SU-DHL-6 (cell line): ENCODE measurements at regions not wholly inside any gene's neighbourhood (a gene's known extent, or its start where the extent isn't known, plus 50 kb on each side); places are given as distances from the start of the nearest gene placed in this dataset.
"Not testable (repeated sequence)": the region's sequence is repeated elsewhere in the genome, so short reads cannot be mapped to it uniquely, and the experiment has no call there.

Experiments used
- H2AFZ ChIP-seq: fragments of 200-600 bp; sonication (generic); 2 replicates; pipeline ENCODE4 v1.6.1; 2014; ENCODE audit warnings: low read depth, mild to moderate bottlenecking, moderate library complexity, mixed read lengths, antibody characterized with exemption, low read length; ENCODE audit not compliant: severe bottlenecking
- H3F3A ChIP-seq: fragments of 200-600 bp; shearing (Covaris generic); 2 replicates; pipeline ENCODE4 v1.6.0; 2016; ENCODE audit warnings: antibody characterized with exemption, mild to moderate bottlenecking; ENCODE audit not compliant: insufficient read depth
- H3K27ac ChIP-seq: fragments of 200-600 bp; sonication (generic); 2 replicates; pipeline ENCODE4 v1.5.1; 2016; ENCODE audit warnings: low read depth, mild to moderate bottlenecking, low read length, moderate library complexity, mixed read lengths
- H3K27me3 ChIP-seq: fragments of 200-600 bp; sonication (generic), shearing (Covaris generic); 2 replicates; pipeline ENCODE4 v1.6.0; 2014; ENCODE audit warnings: mild to moderate bottlenecking, low read length
- H3K36me3 ChIP-seq: fragments of 200-600 bp; sonication (generic); 2 replicates; pipeline ENCODE4 v1.6.1; 2014; ENCODE audit warnings: mild to moderate bottlenecking, low read length, mixed read lengths
- H3K4me2 ChIP-seq: fragments of 300-600, 200-600 bp; shearing (Covaris generic), sonication (generic); 2 replicates; pipeline ENCODE4 v1.6.0; 2014; ENCODE audit warnings: low read length, low read depth, mild to moderate bottlenecking; ENCODE audit not compliant: poor library complexity, severe bottlenecking
- H3K4me3 ChIP-seq: fragments of 200-600 bp; sonication (generic); 2 replicates; pipeline ENCODE4 v1.5.1; 2014; ENCODE audit warnings: antibody characterized with exemption, low read length, mild to moderate bottlenecking, mixed read lengths; ENCODE audit not compliant: insufficient read depth, poor library complexity, severe bottlenecking
- H3K79me2 ChIP-seq: fragments of 200-600 bp; sonication (generic); 2 replicates; pipeline ENCODE4 v1.6.1; 2014; ENCODE audit warnings: mild to moderate bottlenecking, low read length, moderate library complexity; ENCODE audit not compliant: insufficient read depth
- H3K9ac ChIP-seq: fragments of 200-600 bp; sonication (generic); 2 replicates; pipeline ENCODE4 v1.7.0; 2014; ENCODE audit warnings: mild to moderate bottlenecking, low read length
- H3K9me2 ChIP-seq: fragments of 200-600 bp; sonication (generic); replicated peaks from 2 replicates; pipeline ENCODE4 v1.6.1; 2014; ENCODE audit warnings: low read length; ENCODE audit not compliant: insufficient read depth
- H3K9me3 ChIP-seq: fragments of 200-600 bp; sonication (generic); 2 replicates; pipeline ENCODE4 v1.6.1; 2014; ENCODE audit warnings: low read length, mixed read lengths; ENCODE audit not compliant: insufficient read depth
- H4K20me1 ChIP-seq: fragments of 200-600 bp; sonication (generic); 2 replicates; pipeline ENCODE4 v1.6.1; 2014; ENCODE audit warnings: low read depth, mild to moderate bottlenecking, antibody characterized with exemption, low read length, moderate library complexity, mixed read lengths
- EZH2phosphoT487 ChIP-seq: fragments of 200-600 bp; sonication (generic), shearing (Covaris generic); conservative IDR thresholded peaks from 2 replicates; pipeline ENCODE4 v1.6.1; 2018; ENCODE audit warnings: mild to moderate bottlenecking, antibody characterized with exemption, low read length, moderate library complexity, mixed read lengths
- TF ChIP-seq, protein P1 (sequence below): fragments of 200-600 bp; sonication (generic); IDR thresholded peaks from one replicate; pipeline ENCODE4 v1.5.1; 2017; ENCODE audit warnings: antibody characterized with exemption, mild to moderate bottlenecking, low read length, moderate library complexity; ENCODE audit not compliant: insufficient read depth, poor library complexity, severe bottlenecking

DNA sequence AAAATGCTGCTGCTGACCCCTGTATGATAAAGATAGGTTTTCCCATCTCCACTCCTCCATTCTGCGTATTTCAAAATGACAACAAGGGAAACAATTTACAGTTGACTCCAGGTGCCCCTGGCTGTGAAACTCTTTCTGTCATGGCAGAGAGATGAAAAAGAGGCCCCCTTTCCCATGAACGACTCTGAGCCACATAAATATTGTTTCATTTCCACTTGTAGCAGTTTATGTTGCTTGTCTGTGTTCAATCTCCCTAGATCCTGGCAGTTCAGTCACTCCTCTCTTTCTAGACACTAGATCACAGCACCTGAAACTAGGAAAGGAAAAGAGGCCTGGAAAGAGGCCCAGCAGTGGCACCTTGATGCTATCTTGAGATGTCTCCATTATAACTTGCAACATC lies 121.0 kb upstream of the ZNF521 start:
- no peaks in the 10 kb centered on the region for H3K27me3 ChIP-seq
- no peaks in the 10 kb centered on the region for H3K9me2 ChIP-seq
- no peaks in the 10 kb centered on the region for H3K9me3 ChIP-seq
- H3F3A ChIP-seq, result no peaks in the 10 kb centered on the region
- H3K4me3 ChIP-seq, result no peak overlapping the region
- no peak overlapping the region for H3K9ac ChIP-seq
- no peaks in the 10 kb centered on the region for H3K79me2 ChIP-seq
- TF ChIP-seq, protein P1, sequence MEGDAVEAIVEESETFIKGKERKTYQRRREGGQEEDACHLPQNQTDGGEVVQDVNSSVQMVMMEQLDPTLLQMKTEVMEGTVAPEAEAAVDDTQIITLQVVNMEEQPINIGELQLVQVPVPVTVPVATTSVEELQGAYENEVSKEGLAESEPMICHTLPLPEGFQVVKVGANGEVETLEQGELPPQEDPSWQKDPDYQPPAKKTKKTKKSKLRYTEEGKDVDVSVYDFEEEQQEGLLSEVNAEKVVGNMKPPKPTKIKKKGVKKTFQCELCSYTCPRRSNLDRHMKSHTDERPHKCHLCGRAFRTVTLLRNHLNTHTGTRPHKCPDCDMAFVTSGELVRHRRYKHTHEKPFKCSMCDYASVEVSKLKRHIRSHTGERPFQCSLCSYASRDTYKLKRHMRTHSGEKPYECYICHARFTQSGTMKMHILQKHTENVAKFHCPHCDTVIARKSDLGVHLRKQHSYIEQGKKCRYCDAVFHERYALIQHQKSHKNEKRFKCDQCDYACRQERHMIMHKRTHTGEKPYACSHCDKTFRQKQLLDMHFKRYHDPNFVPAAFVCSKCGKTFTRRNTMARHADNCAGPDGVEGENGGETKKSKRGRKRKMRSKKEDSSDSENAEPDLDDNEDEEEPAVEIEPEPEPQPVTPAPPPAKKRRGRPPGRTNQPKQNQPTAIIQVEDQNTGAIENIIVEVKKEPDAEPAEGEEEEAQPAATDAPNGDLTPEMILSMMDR, result no peak
- TF ChIP-seq EZH2phosphoT487, result no peak
- no peak overlapping the region for H3K27ac ChIP-seq
- no peak overlapping the region for H3K4me2 ChIP-seq
- no peaks in the 10 kb centered on the region for H4K20me1 ChIP-seq
- H3K36me3 ChIP-seq, result no peaks in the 10 kb centered on the region
- H2AFZ ChIP-seq, result no peak overlapping the region

DNA sequence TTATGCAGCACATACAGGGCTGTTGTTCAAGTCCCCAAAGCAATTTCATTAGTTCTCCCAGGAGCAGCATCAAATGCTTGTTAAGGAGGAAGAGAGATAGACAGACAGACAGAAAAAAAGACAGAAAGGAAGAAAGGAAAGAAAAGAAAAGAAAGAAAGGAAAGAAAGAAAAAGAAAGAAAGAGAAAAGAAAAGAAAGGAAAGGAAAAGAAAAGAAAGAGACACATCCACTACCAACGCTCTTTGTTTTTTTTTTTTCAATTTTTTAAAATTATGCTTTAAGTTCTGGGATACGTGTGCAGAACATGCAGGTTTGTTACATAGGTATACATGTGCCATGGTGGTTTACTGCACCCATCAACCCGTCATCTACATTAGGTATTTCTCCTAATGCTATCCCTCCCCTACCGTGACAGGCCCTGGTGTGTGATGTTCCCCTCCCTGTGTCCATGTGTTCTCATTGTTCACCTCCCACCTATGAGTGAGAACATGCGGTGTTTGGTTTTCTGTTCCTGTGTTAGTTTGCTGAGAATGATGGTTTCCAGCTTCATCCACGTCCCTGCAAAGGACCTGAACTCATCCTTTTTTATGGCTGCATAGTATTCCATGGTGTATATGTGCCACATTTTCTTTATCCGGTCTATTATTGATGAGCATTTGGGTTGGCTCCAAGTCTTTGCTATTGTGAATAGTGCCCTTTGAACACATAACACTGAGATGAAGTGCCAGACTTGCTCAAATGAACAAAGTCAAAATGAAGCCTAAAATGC lies 119.0 kb upstream of the ZNF521 start:
- H3K9me2 ChIP-seq, H3K79me2 ChIP-seq, H3K36me3 ChIP-seq, H3K9ac ChIP-seq, H2AFZ ChIP-seq, H3K27ac ChIP-seq, H3K27me3 ChIP-seq, H3K9me3 ChIP-seq, H4K20me1 ChIP-seq, H3F3A ChIP-seq, H3K4me3 ChIP-seq, H3K4me2 ChIP-seq: not testable (repeated sequence)

DNA sequence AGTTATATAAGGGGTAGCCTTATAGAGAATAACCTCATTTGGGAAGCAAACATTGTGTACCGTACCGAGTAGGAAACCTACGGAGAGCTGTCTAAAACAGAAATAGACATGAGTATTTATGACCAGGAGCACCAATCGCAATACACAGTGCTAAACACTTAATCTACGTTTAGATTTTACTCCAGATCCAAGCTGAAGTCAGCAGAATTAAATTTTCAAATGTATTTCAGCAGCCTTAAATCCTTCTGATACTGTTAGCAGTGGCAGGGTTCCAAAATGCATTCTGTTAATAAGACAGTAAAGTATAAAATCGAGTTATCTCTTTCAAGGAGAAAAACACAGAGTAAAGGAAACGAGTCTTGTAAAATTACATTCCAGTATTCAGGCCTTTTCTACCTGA lies 118.1 kb upstream of the ZNF521 start:
- no peak overlapping the region for H2AFZ ChIP-seq
- H3F3A ChIP-seq, result no peaks in the 10 kb centered on the region
- H3K9me3 ChIP-seq, result no peaks in the 10 kb centered on the region
- H3K27ac ChIP-seq, result no peak overlapping the region
- no peak overlapping the region for H3K9ac ChIP-seq
- no peaks in the 10 kb centered on the region for H3K79me2 ChIP-seq
- H4K20me1 ChIP-seq, result no peaks in the 10 kb centered on the region
- no peak overlapping the region for H3K4me2 ChIP-seq
- H3K36me3 ChIP-seq, result no peaks in the 10 kb centered on the region
- TF ChIP-seq, protein P1, result no peak
- no peak for TF ChIP-seq EZH2phosphoT487
- no peaks in the 10 kb centered on the region for H3K9me2 ChIP-seq
- no peak overlapping the region for H3K4me3 ChIP-seq
- H3K27me3 ChIP-seq, result no peaks in the 10 kb centered on the region

DNA sequence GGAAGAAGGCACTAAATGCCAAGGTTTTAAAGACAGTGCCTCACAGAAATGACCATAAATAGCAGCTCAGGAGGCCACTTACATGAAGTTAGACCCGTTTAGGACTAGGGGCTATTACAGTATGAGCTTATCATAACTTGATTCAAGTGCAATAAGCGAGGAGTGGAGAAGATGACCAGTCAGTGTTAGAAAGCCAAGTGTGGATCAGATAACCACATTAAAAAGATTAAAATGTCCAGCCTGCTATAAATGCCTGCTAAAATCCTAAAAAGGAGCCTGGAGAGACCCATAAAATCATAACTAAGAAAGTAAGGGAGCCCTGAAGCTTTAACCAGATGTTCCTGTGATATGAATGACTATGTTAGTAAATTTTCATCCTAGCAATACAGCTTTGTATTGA lies 117.5 kb upstream of the ZNF521 start:
- Histone ChIP-seq H4K20me1 (no peaks in the 10 kb centered on the region), H3K27me3 (no peaks in the 10 kb centered on the region), H3K79me2 (no peaks in the 10 kb centered on the region), H3K4me3 (no peak overlapping the region), H3K9me3 (no peaks in the 10 kb centered on the region), H3K4me2 (no peak overlapping the region), H3K27ac (no peak overlapping the region), H3K9me2 (no peaks in the 10 kb centered on the region), H3K9ac (no peak overlapping the region), H3K36me3 (no peaks in the 10 kb centered on the region), H3F3A (no peaks in the 10 kb centered on the region), H2AFZ (no peak overlapping the region)
- TF ChIP-seq, protein P1, result no peak
- TF ChIP-seq EZH2phosphoT487, result no peak
